MV-4-11 (cell line): ENCODE measurements at regions not wholly inside any gene's neighbourhood (a gene's known extent, or its start where the extent isn't known, plus 50 kb on each side); places are given as distances from the start of the nearest gene placed in this dataset.

Experiments used
- DNase-seq: peaks from one replicate; lab custom pipeline; 2025; lab: John Stamatoyannopoulos, UW

DNA sequence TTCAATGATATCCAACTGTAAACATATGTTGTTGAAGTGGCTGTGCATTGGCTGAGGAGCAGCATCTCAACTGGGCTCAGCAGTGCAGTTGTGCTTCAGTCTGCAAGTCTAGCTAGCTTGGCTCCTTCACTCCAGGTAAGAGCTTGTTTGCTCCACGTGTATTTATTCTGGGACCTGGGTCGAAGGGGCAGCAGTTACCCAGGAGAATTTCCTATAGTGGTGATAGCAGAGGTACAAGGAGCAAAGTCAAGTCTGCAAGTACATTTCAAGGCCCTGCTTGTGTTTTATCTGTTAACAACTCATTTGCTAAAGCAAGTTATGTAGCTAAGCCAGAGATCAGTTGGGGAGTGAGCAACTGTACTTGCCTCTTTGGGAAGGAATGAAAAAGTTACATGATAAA, 286.2 kb upstream of the UMPS start:
- DNase-seq = no peak

DNA sequence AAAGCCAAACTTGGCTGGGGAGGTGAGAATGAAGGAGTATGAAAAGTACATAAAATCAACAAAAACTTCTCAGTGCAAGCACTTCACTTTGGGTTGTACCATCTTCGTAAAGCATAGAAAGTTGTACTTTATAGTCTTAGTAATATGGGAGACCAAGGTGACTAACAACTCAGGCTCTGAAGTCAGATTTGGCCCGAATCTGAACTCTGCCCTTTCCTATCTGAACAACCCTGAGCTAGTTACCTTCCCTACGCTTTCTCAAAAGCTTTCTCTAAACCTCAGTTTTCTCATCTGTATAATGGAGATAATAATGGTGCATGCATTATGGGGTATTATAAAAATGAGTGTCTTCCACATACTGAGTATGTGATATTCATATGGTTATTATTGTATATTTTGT, 285.4 kb upstream of the UMPS start:
- no peak for DNase-seq

DNA sequence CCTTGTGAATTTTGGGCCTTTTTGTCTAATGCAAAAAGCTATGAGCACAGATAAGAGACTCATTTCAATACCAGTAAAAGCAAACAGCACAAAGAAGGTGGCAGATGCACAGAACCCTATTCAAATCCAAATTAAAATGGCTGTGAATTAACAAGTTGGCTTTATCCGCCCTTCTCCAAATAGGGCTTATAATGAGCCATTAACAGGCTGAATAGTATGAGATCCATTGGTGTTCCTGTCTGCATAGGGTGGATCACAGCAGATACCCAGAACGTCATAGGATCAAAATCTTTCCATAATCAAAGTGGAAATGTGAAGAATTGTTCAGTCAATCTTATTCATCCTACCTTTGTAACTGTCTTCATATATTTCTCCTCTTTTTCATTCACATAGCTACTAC, 282.4 kb upstream of the UMPS start:
- DNase-seq = no peak

DNA sequence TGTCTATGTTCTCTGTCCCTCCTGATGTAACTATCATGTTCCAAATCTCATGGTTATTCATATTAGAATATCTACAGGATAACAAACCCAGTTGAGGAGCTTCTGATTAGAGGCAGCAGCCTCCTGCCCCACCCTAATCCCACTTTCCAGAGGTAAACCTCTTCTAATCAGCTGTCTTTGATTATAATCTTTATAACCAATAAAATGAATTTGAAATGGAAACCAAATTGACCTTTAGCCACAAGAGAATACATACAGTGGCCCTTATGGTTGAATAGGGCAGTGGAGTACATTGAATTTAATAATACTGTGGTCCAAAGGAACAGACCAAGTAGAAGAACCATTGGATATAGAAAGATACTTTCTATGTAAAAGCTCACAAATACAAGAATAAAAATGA, 281.3 kb upstream of the UMPS start:
- DNase-seq = no peak

DNA sequence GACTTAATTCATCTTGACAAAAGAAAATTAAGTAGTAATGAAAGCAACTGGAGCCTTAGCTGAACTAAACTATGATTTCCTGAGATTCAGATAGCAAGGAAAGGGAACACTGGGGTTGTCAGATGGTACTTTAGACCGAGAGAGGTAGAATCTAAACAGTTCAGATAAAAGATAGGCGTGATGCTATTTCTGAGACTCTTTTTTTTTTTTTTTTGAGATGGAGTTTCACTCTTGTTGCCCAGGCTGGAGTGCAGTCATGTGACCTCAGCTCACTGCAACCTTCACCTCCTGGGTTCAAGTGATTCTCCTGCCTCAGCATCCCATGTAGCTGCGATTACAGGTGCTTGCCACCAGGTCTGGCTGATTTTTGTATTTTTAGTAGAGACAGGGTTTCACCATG, 279.9 kb upstream of the UMPS start:
- no peak for DNase-seq

DNA sequence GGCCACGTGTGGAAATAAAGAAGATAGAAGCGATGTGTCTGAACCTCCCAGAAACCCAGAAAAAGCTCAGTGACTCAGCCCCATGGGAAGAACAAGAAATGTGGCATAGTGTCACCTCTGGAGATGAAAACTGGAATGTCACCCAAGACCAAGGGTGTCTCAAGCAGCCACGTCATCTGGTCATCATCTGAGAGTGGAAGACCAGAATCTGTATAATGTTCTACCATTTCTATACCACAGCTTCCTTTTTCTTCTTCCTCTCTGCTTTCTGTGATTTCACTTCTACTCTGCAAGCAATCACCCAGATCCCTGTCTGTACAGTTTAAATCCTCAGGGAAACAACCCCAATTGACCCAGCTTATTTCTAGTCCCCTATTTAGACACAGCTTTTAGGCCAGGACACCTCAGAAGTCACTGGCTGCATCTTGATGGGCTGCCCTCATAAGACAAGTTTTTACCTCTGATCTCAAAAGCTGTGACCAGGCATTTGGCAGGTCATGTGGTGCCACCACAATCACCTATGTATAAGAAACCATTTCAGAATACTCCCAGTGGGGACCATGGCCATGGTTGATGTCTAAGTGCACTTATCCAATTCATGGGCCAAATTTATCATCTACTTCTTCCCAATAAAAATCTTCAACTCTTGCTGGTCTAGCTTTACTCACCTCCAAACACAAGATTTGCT, 278.5 kb upstream of the UMPS start:
- peak; percentile 64 for DNase-seq

DNA sequence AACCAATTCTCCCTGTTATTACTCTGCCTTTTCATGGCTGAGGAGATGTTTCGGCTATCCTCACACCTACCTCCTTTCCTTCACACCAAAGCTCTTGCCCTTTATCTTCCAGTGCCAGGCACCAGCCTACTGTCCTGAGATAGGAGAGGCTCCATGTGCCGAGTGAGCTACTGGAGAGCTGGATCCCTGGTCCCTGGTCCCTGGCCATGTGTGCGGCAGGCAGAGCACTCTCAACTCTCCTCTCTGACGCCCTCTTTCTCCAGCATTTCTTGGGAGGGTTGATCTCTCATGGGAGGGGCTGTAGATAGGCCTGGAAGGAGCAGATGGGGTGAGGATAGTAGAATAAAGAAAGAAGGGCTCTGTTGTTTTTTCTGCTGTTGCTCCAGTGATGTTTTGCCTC, 277.1 kb upstream of the UMPS start:
- DNase-seq = no peak

DNA sequence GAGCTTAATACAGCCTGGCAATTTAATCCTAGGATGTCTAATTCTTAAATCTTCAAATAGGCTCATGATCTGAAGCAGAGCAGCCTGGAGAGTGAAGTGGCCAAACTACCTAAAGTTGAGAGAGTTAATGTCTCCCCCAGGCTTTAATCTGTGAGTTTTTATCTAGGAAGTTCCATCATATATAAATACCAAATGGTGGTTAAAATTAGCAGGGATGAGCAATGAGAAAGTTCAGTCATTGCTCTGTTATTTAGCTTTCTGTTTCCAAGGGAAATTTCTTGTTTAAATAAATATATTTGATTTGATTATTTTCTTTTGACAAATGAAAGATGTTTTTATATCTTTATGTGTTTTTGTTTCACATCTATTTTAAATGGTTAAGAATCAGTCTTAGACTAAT, 274.4 kb upstream of the UMPS start:
- DNase-seq = no peak

DNA sequence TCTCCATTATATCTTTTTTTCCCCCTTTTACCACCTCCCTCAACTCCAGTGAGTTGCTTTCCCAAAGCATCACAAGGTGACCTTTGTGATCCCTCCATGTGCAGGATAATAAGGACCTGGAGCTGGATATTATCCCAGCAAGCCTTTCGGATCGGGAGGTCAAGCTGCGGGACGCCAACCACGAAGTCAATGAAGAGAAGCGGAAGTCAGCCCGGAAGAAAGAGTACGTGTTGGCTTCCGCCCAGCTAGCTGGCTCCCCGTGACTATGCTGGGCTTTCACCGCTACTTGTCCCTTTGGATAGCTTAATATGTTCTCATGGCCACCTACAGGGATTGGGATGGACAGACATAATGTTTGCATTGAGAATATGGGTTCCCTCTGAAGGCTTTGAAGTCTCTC, 273.7 kb upstream of the UMPS start:
- no peak for DNase-seq

DNA sequence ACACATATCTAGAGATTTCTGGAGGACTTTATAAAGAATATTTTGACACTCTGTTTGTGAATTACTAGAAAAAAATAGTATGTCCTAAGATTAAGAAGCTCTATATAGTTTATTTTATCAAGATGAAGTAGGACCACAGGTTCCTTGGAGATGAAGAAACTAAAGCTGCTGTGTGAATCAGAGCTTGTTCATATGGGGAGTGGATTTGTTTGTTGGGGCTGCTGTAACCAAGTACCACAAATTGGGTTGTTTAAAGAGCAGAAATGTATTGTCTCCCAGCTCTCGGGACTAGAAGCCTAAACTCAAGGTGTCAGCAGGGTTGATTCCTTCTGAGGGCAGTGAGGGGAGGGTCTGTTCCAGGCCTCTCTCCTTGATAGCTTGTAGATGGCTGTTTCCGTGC, 270.6 kb upstream of the UMPS start:
- no peak for DNase-seq

DNA sequence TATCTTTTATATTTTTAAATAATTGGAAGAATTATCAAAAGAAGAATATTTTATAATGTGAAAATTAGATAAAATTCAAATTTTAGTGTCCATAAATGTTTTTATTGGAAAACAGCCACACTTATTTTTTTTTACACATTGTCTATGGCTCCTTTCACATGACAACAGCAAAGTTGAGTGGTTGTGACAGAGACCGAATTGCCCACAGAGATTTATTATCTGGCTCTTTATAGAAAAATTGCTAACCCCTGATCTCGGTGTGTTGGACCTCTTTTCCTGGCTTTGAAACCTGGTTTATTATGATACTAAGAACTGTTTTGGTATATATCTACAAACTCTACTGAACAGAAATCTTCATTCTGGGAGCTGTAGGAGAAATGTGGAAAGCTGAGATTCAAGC, 269.1 kb upstream of the UMPS start:
- no peak for DNase-seq

DNA sequence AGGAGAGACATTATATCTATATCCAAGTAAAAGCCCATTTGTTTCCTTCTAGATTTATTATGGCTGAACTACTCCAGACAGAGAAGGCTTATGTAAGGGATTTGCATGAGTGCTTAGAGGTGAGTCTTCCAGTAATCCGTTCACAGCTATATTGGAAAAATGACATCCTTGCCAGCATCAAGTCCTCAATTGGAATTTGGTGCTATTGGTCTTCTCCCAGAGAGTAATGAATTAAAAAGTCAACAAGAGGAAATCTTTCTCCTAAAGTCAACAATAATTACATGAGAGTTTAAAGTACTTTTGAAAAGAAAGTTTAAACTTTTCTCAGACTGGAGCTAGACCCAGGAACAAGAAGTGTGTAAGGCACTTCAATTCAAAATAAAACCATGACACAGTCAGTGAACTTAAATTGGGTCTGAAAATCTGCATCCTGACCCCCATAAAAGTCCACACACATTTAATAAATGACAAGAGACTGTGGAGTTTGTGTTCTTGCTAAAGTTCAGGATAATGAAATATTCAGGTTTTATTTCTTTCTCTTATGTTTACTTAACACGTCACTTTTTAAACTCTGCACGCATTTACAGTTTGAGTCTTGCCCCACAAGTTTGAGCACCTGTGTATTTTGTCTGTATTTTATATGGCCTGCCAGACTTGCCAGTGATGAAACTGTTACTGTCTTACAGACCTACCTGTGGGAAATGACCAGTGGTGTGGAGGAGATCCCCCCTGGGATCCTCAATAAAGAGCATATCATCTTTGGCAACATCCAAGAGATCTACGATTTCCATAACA, 268.2 kb upstream of the UMPS start:
- DNase-seq = no peak

DNA sequence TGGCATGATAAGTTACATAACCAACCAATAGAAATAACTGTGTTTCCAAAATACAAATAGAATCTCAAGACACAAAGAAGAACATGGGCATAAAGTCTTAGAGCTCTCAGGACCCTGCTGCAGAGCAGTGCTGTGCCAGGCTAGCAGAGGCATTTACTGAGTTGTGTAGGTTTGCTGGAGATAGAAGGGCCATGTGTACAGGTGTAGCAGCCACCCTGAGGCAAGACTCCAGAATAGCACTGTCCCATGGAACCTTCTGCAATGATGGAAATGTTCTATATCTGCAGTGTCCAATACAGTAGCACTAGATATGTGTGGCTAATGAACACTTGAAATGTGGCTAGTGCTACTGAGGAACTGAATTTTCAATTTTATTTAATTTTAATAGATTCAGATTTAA, 267.0 kb upstream of the UMPS start:
- DNase-seq = no peak

DNA sequence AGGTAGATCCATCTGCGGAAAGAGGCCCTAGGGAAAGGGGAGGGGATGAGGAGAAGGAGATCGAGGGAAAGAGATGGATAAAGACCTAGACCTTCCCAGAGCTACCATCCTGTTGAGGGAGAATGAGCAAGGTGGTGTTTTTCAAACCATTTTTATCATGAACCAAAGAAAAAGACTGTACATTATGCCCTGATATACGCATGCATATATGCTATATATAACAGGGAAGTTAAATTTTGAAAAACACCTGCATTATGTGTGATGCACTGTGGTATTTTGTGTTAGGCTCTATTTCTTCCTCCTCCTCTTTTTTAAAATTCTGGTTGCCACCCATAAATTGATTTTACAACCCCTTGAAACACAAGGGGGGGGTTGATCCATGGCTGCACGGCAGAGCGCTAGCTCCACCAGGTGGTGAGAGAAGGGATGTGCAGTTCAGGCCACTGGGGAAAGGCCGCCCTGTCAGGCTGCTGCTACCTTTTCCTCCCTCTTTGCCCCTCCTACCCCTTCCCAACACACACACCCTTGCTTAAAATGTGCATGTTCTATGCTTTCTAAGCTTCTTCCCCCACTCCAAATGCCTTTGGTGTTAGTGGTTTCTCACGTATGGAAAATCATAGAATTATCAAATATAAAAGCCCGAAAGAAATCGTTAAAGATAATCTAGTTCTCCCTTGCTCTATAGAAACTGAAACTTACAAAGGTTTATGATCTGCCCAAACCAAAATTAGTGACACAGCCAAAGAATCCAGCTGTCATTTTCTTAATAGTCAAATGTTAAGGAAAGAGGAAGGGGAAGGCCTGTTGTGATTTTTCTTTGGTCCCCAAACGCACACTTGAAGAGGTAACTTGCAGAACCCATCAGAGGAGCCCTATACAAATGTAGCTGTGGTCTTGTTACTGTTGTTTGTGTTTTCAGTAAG, 262.0 kb upstream of the UMPS start:
- peak; percentile 15 for DNase-seq

DNA sequence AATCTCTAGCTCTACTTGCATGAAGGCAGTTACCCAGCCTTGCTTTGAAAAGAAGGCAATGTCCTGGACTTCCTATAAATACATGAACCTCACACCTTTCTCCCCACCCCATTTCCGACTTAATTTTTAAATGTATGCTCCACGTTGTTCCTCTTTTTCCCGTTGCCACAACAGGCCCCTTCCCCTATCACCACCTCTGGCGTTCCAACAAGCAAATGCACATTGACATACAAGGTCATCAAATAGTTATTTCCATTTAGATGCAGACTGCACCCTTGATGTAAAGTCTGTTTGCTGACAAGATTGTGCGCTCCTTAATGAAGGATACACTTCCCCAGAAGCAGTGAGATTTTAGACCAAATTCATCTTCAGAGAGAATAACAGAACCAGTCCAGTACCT, 260.7 kb upstream of the UMPS start:
- DNase-seq = no peak

DNA sequence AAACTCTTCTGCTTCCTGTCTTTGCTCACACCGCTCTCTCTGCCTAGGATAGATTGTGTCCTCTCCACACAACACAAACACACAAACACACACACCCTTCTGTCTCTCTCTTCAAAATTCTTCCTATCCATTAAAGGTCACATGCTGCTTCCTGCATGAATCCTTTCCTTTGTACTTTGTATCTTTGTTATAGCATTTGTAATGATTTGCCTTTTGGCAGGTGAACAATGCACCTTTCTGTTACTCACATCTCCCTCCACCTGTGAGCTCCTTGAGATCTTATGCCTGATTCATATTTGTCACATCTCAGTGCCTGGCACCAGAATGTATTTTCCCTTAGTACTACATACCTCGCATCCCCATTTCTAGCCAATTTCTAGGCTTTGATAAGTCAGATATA, 251.4 kb upstream of the UMPS start:
- no peak for DNase-seq

DNA sequence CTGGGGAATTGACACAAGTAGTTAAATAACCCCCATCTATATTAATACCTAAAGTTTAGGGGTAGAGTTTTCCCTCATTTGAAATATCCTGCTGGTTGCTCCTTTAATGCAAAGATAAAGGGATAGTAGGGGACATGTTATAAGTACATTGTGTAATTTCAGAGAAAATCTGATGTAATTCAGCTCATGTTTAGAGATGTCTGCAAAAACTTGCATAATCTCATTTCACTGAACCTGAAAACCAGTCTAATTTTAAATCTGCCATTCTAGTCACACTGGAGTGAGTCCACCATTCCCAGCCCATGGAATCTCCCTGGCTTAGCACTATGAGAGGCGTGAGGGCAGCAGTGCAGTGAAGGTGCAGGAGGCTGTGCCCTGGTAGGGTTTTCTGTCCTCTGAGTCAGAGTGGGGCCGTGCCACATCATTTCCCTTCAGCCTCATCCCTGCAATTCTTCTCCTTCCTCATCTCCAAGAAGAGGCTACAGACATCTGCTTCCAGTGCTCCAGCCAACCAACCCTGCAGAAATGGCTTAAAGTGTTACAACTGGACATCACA, 246.3 kb upstream of the UMPS start:
- no peak for DNase-seq

DNA sequence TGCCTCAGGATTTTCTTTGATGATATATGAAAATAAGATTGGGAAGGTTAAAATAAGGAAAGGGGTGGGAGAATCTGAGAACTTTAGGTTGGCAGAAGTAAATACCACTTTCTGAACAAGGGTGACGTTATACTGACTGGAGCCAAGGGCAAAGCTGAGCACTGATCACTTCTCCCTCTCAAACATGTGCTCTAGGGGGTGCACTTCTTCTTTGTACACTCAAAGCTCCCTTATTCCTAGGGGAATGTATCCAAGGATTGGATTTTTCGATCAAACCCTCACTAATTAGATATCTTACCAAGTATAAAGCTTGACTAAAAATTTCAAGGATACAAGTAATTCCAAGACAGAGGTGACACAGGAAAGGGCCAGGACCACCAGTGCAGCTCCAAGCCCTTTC, 243.9 kb upstream of the UMPS start:
- DNase-seq = no peak

DNA sequence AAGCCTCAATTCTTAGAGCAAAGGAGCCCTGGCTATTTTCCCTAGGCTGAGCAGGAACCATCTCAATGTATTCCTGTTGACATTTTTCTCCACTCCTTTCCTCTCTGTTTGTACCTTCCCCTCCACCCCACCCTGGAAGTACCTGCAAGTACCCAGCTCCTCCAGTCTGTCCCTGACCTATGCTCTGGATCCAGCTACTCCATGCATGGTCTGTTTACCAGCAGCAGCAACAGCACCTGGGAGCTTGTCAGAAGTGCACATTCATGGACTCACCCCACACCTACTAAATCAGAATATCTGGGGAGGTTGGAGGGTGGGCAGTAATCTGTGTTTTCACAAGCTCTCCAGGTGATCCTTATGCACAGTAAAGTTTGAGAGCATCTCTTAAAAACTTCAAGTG, 240.7 kb upstream of the UMPS start:
- DNase-seq = no peak

DNA sequence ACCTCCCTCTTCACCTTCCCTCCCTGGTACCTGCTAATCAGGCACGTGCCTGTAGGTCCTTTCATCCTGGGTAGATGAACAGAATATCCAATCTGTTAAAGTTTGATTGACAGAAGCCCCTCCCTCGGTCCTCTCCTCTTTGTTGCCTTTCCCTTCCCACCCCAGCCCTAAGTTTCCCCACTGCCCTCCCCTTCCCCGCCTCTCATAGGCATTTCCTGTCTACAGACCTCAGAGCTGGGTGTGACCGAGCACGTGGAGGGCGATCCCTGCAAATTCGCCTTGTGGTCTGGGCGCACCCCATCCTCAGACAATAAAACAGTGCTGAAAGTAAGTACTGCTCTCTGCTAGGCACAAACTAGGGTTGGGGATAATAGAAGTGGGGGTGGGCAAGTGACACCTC, 239.2 kb upstream of the UMPS start:
- no peak for DNase-seq

DNA sequence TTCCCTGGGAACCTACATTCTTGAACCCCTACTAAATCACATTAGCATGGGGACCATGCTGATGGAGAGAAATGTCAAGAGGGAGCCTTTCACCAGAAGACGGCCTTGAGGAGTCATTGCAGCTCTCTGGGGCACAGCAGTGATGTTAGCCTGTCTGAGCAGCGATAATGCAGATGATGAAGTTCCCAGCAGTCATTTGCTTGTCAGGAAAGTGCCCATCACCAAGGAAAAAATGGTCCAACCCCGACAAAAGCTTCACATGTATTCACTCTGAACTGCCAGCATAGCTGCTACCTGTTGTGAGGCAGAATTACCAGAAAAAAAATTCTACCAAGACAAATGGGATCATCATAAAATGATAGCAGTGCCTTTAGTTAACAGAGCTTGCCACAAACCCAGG, 238.4 kb upstream of the UMPS start:
- no peak for DNase-seq

DNA sequence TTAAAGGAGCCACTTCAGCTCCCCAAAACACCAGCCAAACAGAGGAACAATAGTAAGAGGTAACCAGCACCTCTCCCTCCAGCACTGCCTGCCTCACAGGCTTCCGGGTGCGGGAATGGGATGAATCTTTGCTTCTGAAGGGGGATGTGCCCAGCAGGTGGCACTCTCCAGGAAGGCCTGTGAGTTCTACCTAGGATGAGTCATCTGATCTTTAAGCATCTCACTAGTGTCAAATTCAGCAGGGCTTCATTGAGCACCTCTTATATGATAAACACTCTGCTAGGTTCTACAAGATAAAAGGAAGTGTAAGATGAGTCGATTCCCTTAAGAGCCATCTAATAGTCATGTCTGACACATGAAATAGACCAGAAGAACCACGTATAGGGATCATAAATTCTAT, 237.4 kb upstream of the UMPS start:
- peak; percentile 2 for DNase-seq

DNA sequence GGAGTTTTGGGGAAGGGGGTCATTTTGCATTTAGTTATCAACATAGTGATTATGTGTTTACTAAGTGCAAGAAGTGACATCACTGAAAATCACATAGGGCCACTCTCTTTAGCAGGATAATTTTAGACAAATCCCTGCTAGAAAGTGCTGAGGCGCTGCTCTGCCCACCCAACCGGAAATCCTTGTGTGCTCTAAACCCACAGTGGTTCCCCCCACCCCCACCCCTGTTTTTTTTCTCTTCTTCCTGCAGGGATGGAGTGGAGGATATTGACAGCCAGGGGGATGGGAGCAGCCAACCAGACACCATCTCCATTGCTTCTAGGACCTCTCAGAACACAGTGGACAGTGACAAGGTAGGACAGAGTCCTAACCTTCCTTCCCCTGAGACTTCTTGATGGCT, 234.2 kb upstream of the UMPS start:
- no peak for DNase-seq
